Endothelial cell of umbilical vein (primary cell): ENCODE measurements at regions not wholly inside any gene's neighbourhood (a gene's known extent, or its start where the extent isn't known, plus 50 kb on each side); places are given as distances from the start of the nearest gene placed in this dataset.

Experiments used
- EZH2 ChIP-seq: IDR thresholded peaks from 2 replicates; pipeline ENCODE4 v1.6.1; 2012; ENCODE audit warnings: borderline replicate concordance, low read depth, mild to moderate bottlenecking, moderate library complexity, low read length, inconsistent platforms; ENCODE audit not compliant: severe bottlenecking
- FOS ChIP-seq: IDR thresholded peaks from 2 replicates; pipeline ENCODE4 v1.6.1; 2011; ENCODE audit warnings: mild to moderate bottlenecking, low read length, moderate library complexity, borderline replicate concordance; ENCODE audit not compliant: insufficient read depth
- GATA2 ChIP-seq: IDR thresholded peaks from 2 replicates; pipeline ENCODE4 v1.7.0; 2011; ENCODE audit warnings: low read depth, mild to moderate bottlenecking, moderate library complexity, mixed read lengths, low read length; ENCODE audit not compliant: insufficient read length, insufficient read depth
- JUN ChIP-seq: IDR thresholded peaks from 2 replicates; pipeline ENCODE4 v1.6.1; 2011; ENCODE audit warnings: borderline replicate concordance, low read depth; ENCODE audit not compliant: insufficient read length, insufficient read depth
- MYC ChIP-seq: IDR thresholded peaks from one replicate; pipeline ENCODE4 v1.6.1; 2011; ENCODE audit warnings: mild to moderate bottlenecking, low read depth, low read length
- POLR2A ChIP-seq: IDR thresholded peaks from 2 replicates; pipeline ENCODE4 v1.6.1; 2012; ENCODE audit warnings: low read depth, mild to moderate bottlenecking, control low read depth, low read length
- POLR2AphosphoS5 ChIP-seq: IDR thresholded peaks from 2 replicates; pipeline ENCODE4 v1.6.1; 2012; ENCODE audit warnings: low read depth, mild to moderate bottlenecking, control low read depth, low read length, moderate library complexity; ENCODE audit not compliant: insufficient read depth
- TF ChIP-seq, protein P1 (sequence below), 2 donors: IDR thresholded peaks; 1 replicate in 1 of 2; 2 replicates in 1 of 2; pipeline ENCODE4 v1.5.1; 2011; ENCODE audit warnings: low read length in 2 of 2, mild to moderate bottlenecking in 2 of 2, moderate library complexity in 2 of 2, control low read depth in 1 of 2, inconsistent platforms in 1 of 2, low read depth in 1 of 2; ENCODE audit not compliant: insufficient read depth in 1 of 2; ENCODE audit errors: extremely low read depth in 1 of 2
- TF ChIP-seq, protein P2 (sequence below): IDR thresholded peaks from 2 replicates; pipeline ENCODE4 v1.6.1; 2011; ENCODE audit not compliant: insufficient read depth, insufficient read length

DNA sequence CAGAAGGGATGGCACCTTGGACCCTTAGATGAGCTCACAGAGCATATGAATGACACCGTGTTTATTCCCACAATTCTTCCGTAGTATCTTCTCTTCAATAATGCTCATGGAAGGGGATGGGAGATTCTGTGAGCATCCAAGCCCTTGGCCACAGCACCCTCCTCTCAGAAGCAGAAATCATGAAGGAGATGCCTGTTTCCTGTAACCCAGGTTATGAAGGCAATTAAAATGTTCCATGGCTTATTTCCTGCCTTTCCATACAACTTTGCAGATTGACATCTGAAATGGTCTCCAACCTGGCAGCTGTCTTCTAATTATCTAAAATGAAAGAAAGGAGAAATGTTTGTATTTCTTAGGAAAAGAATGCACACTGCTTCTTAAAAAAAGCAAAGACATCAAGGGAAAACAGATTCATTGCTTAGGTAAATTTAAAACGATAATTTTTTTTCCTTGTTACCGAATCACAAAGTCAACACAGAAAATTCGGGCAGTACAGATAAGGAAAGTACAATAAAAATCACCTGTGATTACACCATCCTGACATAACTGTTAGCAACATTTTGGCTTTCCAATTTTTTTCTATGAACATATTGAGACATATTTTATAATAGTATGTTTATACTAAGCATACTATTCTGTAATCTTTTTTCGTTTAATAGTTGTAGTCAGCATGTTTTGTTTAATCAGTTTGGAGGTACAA lies 128.5 kb downstream of the SQOR start:
- TF ChIP-seq, protein P1, sequence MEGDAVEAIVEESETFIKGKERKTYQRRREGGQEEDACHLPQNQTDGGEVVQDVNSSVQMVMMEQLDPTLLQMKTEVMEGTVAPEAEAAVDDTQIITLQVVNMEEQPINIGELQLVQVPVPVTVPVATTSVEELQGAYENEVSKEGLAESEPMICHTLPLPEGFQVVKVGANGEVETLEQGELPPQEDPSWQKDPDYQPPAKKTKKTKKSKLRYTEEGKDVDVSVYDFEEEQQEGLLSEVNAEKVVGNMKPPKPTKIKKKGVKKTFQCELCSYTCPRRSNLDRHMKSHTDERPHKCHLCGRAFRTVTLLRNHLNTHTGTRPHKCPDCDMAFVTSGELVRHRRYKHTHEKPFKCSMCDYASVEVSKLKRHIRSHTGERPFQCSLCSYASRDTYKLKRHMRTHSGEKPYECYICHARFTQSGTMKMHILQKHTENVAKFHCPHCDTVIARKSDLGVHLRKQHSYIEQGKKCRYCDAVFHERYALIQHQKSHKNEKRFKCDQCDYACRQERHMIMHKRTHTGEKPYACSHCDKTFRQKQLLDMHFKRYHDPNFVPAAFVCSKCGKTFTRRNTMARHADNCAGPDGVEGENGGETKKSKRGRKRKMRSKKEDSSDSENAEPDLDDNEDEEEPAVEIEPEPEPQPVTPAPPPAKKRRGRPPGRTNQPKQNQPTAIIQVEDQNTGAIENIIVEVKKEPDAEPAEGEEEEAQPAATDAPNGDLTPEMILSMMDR (IDR thresholded peaks at IDR 0.05; ENCODE audit: extremely low read depth in 1 of 2, insufficient read depth in 1 of 2, low read depth in 1 of 2, low read length in 2 of 2), result no peak
- TF ChIP-seq POLR2AphosphoS5 (no peak), EZH2 (no peak), POLR2A (no peak), GATA2 (no peak), MYC (no peak), JUN (no peak), FOS (no peak)
- TF ChIP-seq, protein P2, sequence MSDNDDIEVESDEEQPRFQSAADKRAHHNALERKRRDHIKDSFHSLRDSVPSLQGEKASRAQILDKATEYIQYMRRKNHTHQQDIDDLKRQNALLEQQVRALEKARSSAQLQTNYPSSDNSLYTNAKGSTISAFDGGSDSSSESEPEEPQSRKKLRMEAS, result no peak
